Esophagus muscularis mucosa (tissue), 4 donors: ENCODE measurements at regions not wholly inside any gene's neighbourhood (a gene's known extent, or its start where the extent isn't known, plus 50 kb on each side); places are given as distances from the start of the nearest gene placed in this dataset.

Source experiments
- DNase-seq: peaks from one replicate; pipeline ENCODE4 v3.0.0-alpha.2; 2017; ENCODE audit errors: extremely low spot score
- H3K27ac ChIP-seq, 4 donors: fragments of 200-600 bp; sonication (generic); replicated peaks in 1 of 4; 1 replicate in 3 of 4; 2 replicates in 1 of 4; pipeline ENCODE4 v1.5.1; 2016 to 2019; ENCODE audit warnings: mild to moderate bottlenecking in 1 of 4
- H3K27me3 ChIP-seq, 4 donors: fragments of 200-600 bp; sonication (generic); one replicate each; pipeline versions ENCODE4 v1.5.1 to v1.6.0; 2016 to 2019
- H3K36me3 ChIP-seq, 4 donors: fragments of 200-600 bp; sonication (generic); one replicate each; pipeline ENCODE4 v1.5.1; 2016 to 2019
- H3K4me1 ChIP-seq, 4 donors: fragments of 200-600 bp; sonication (generic); one replicate each; pipeline ENCODE4 v1.5.1; 2016 to 2019
- H3K4me3 ChIP-seq, 4 donors: fragments of 200-600 bp; sonication (generic); 1 replicate in 2 of 4; 2 replicates in 2 of 4; pipeline ENCODE4 v1.5.1; 2016 to 2019; ENCODE audit warnings: mild to moderate bottlenecking in 4 of 4, moderate library complexity in 1 of 4
- H3K9me3 ChIP-seq, 4 donors: fragments of 200-600 bp; sonication (generic); 1 replicate in 3 of 4; 2 replicates in 1 of 4; pipeline ENCODE4 v1.5.1; 2016 to 2019
- CTCF ChIP-seq, 3 experiments: fragments of 200-600 bp in 2 of 3; fragments of 450-650 bp in 1 of 3; sonication (generic) in 2 of 3; IDR thresholded peaks; one replicate each; pipeline ENCODE4 v1.5.1; 2017 to 2019; ENCODE audit warnings: antibody characterized with exemption in 3 of 3, mild to moderate bottlenecking in 2 of 3, moderate library complexity in 1 of 3
- EP300 ChIP-seq: sonication (generic); formaldehyde crosslinking; IDR thresholded peaks from one replicate; pipeline ENCODE4 v1.6.1; 2017; ENCODE audit warnings: antibody characterized with exemption
- POLR2A ChIP-seq: fragments of 450-650 bp; IDR thresholded peaks from one replicate; pipeline ENCODE4 v1.6.1; 2017; ENCODE audit warnings: antibody characterized with exemption, moderate library complexity, mild to moderate bottlenecking, low read depth
- POLR2AphosphoS5 ChIP-seq, 2 donors: sonication (generic); formaldehyde crosslinking; IDR thresholded peaks; one replicate each; pipeline ENCODE4 v1.6.1; 2017; ENCODE audit warnings: antibody characterized with exemption in 2 of 2
- WGBS: methylation state at CpG from one replicate; pipeline ENCODE4 v1.1.5; 2018; 5-methylcytosine and 5-hydroxymethylcytosine counted together
- intact Hi-C: fragments of 100-400 bp; cut with DNase I; formaldehyde crosslinking; loops from one replicate; pipeline ENCODE4 v1.15.1; 2023

GRCh38 chr6:92710048-92710447, 709.3 kb downstream of the EPHA7 start:
- no peaks in the 10 kb centered on the region for H3K36me3 ChIP-seq
- intact Hi-C loops: no loop called here
- no peak for TF ChIP-seq POLR2A
- TF ChIP-seq EP300: no peak
- H3K4me1 ChIP-seq: no peaks in the 10 kb centered on the region
- no peak for DNase-seq
- no peak overlapping the region for H3K4me3 ChIP-seq
- H3K27me3 ChIP-seq: no peaks in the 10 kb centered on the region
- WGBS: 77% methylated on average over 3 of the region's 3 CpGs
- no peaks in the 10 kb centered on the region for H3K9me3 ChIP-seq
- H3K27ac ChIP-seq: no peak overlapping the region

- H3K27ac ChIP-seq: no peak overlapping the region
- H3K4me1 ChIP-seq: no peaks in the 10 kb centered on the region
- intact Hi-C loops: no loop called here
- 83% methylated on average over 1 of the region's 1 CpG for WGBS
- no peak for DNase-seq
- H3K9me3 ChIP-seq: no peaks in the 10 kb centered on the region
- no peaks in the 10 kb centered on the region for H3K27me3 ChIP-seq
- H3K4me3 ChIP-seq: no peak overlapping the region
- TF ChIP-seq CTCF (IDR thresholded peaks at IDR 0.05): no peak
- TF ChIP-seq POLR2A: no peak
- TF ChIP-seq EP300: no peak
- no peak for TF ChIP-seq POLR2AphosphoS5 (IDR thresholded peaks at IDR 0.05)
- H3K36me3 ChIP-seq: no peaks in the 10 kb centered on the region
Measured at GRCh38 chr6:92708945-92709344, 710.4 kb downstream of the EPHA7 start.

- TF ChIP-seq POLR2AphosphoS5 (IDR thresholded peaks at IDR 0.05): no peak
- TF ChIP-seq POLR2A: no peak
- TF ChIP-seq EP300: no peak
- TF ChIP-seq CTCF (IDR thresholded peaks at IDR 0.05): no peak
- 87% methylated on average over 1 of the region's 1 CpG for WGBS
- intact Hi-C loops: no loop called here
Measured at GRCh38 chr6:92708270-92708669, 711.1 kb downstream of the EPHA7 start.

DNA sequence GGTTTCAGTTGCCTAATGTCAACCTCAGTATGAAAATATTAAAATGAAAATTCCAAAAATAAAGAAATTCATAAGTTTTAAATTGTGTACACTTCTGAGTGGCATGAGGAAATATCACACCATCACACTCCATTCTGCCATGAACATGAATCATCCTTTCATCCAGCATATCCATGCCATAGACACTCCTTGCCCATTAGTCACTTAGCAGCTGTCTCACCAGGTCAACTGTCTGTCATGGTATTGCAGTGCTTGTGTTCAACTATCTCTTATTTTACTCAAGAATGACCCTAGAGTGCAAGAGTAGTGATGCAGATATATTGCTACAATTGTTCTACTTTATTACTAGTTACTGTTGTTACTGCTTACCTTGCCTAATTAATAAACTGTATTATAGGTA, 712.4 kb downstream of the EPHA7 start:
- H3K27me3 ChIP-seq: no peaks in the 10 kb centered on the region
- no peak overlapping the region for H3K27ac ChIP-seq

More at GRCh38 chr6:92708270-92708669, 711.1 kb downstream of the EPHA7 start:
- no peak overlapping the region for H3K4me3 ChIP-seq
- no peak overlapping the region for H3K27ac ChIP-seq
- no peak for DNase-seq
- H3K36me3 ChIP-seq: no peaks in the 10 kb centered on the region
- no peaks in the 10 kb centered on the region for H3K9me3 ChIP-seq
- no peaks in the 10 kb centered on the region for H3K4me1 ChIP-seq
- H3K27me3 ChIP-seq: no peaks in the 10 kb centered on the region

GRCh38 chr6:92701425-92702096, 717.8 kb downstream of the EPHA7 start:
- TF ChIP-seq CTCF (IDR thresholded peaks at IDR 0.05) (no peak), POLR2A (no peak), EP300 (no peak), POLR2AphosphoS5 (IDR thresholded peaks at IDR 0.05) (no peak)
- no peaks in the 10 kb centered on the region for H3K9me3 ChIP-seq
- intact Hi-C loops: no loop called here
- H3K27me3 ChIP-seq: no peaks in the 10 kb centered on the region
- 91% methylated on average over 4 of the region's 10 CpGs for WGBS
- H3K4me3 ChIP-seq: no peak overlapping the region
- H3K27ac ChIP-seq: no peak overlapping the region
- no peaks in the 10 kb centered on the region for H3K36me3 ChIP-seq
- DNase-seq: no peak
- no peaks in the 10 kb centered on the region for H3K4me1 ChIP-seq

More for the DNA sequence above, 712.4 kb downstream of the EPHA7 start:
- H3K9me3 ChIP-seq: no peaks in the 10 kb centered on the region
- TF ChIP-seq POLR2AphosphoS5 (IDR thresholded peaks at IDR 0.05): no peak
- no peak for TF ChIP-seq CTCF (IDR thresholded peaks at IDR 0.05)
- TF ChIP-seq POLR2A: no peak
- TF ChIP-seq EP300: no peak
- H3K4me3 ChIP-seq: no peak overlapping the region
- intact Hi-C loops: no loop called here
- no peaks in the 10 kb centered on the region for H3K36me3 ChIP-seq
- no peaks in the 10 kb centered on the region for H3K4me1 ChIP-seq
- DNase-seq: no peak
